NCI-H2107 treated with DMSO at 0.1 percent for 48 hours (cell line): ENCODE measurements at regions not wholly inside any gene's neighbourhood (a gene's known extent, or its start where the extent isn't known, plus 50 kb on each side); places are given as distances from the start of the nearest gene placed in this dataset.

Experiments used
- DNase-seq: peaks from one replicate; lab custom pipeline; 2025; ENCODE audit not compliant: unreplicated experiment; lab: John Stamatoyannopoulos, UW

- DNase-seq: no peak
Observed at GRCh38 chr1:104921525-104921924, 1171.8 kb downstream of the AMY1C start.

GRCh38 chr1:104923075-104923474 lies 1173.4 kb downstream of the AMY1C start:
- DNase-seq: no peak

- DNase-seq: no peak
Observed at GRCh38 chr1:104929280-104929679, 1179.6 kb downstream of the AMY1C start.

GRCh38 chr1:104932030-104932915 lies 1182.6 kb downstream of the AMY1C start:
- no peak for DNase-seq

- DNase-seq: no peak
Observed at GRCh38 chr1:104932949-104933679, 1183.4 kb downstream of the AMY1C start.

GRCh38 chr1:104933846-104934245 lies 1184.1 kb downstream of the AMY1C start:
- no peak for DNase-seq

GRCh38 chr1:104945406-104945805 lies 1195.7 kb downstream of the AMY1C start:
- no peak for DNase-seq

- DNase-seq: no peak
Observed at GRCh38 chr1:104946558-104947210, 1197.0 kb downstream of the AMY1C start.

- DNase-seq: no peak
Observed at GRCh38 chr1:104953555-104953954, 1203.9 kb downstream of the AMY1C start.

GRCh38 chr1:104973516-104973915 lies 1223.8 kb downstream of the AMY1C start:
- DNase-seq: no peak

GRCh38 chr1:104979651-104980050 lies 1230.0 kb downstream of the AMY1C start:
- DNase-seq: no peak

GRCh38 chr1:104987210-104987609 lies 1237.5 kb downstream of the AMY1C start:
- no peak for DNase-seq

GRCh38 chr1:104989012-104989411 lies 1239.3 kb downstream of the AMY1C start:
- DNase-seq: no peak

- DNase-seq: peak; percentile 88
Observed at GRCh38 chr1:104991702-104992101, 1242.0 kb downstream of the AMY1C start.

GRCh38 chr1:105000793-105001192 lies 1251.1 kb downstream of the AMY1C start:
- no peak for DNase-seq

GRCh38 chr1:105004515-105004914 lies 1254.8 kb downstream of the AMY1C start:
- DNase-seq: no peak

GRCh38 chr1:105005594-105006195 lies 1256.0 kb downstream of the AMY1C start:
- no peak for DNase-seq

- DNase-seq: no peak
Observed at GRCh38 chr1:105017587-105017986, 1267.9 kb downstream of the AMY1C start.

GRCh38 chr1:105023719-105024118 lies 1274.0 kb downstream of the AMY1C start:
- DNase-seq: no peak

GRCh38 chr1:105027838-105028471 lies 1278.3 kb downstream of the AMY1C start:
- DNase-seq: no peak

GRCh38 chr1:105072446-105072845 lies 1322.7 kb downstream of the AMY1C start:
- no peak for DNase-seq
